Activated CD4-positive, alpha-beta T cell treated with anti-CD3 and anti-CD28 coated beads for 24 hours (primary cell): ENCODE measurements at regions not wholly inside any gene's neighbourhood (a gene's known extent, or its start where the extent isn't known, plus 50 kb on each side); places are given as distances from the start of the nearest gene placed in this dataset.
"Not testable (repeated sequence)": the region's sequence is repeated elsewhere in the genome, so short reads cannot be mapped to it uniquely, and the experiment has no call there.

Experiments
- DNase-seq, 2 donors: peaks; one replicate each; pipeline ENCODE4 v3.0.0-alpha.2; 2020; ENCODE audit warnings: low read depth in 2 of 2

GRCh38 chr9:129435988-129436717 is 184.7 kb downstream of the C9orf50 start:
- DNase-seq, result no peak

GRCh38 chr9:129435291-129435690 is 185.6 kb downstream of the C9orf50 start:
- DNase-seq, result no peak

DNA sequence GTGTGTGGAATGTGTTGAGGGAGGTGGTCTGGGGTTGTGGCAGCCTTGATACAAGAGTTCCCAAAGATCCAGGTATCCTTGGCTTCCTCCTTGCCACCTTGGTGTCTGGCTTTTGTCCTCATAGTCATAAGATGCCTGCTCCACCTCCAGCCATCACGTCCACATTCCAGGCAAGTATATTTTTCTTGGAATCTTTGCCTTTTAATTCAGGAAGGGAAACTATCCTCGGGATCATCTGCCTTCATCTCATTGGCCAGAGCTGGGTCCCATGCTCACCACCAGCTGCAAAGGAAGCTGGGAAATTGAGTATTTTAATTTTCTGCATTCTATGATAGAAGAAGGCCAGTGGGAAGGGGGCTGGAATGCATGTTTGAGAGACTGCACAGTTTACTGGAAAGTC is 186.7 kb downstream of the C9orf50 start:
- DNase-seq, result no peak

GRCh38 chr9:129432297-129433154 is 188.4 kb downstream of the C9orf50 start:
- DNase-seq, result no peak

GRCh38 chr9:129430940-129431643 is 189.8 kb downstream of the C9orf50 start:
- no peak for DNase-seq

DNA sequence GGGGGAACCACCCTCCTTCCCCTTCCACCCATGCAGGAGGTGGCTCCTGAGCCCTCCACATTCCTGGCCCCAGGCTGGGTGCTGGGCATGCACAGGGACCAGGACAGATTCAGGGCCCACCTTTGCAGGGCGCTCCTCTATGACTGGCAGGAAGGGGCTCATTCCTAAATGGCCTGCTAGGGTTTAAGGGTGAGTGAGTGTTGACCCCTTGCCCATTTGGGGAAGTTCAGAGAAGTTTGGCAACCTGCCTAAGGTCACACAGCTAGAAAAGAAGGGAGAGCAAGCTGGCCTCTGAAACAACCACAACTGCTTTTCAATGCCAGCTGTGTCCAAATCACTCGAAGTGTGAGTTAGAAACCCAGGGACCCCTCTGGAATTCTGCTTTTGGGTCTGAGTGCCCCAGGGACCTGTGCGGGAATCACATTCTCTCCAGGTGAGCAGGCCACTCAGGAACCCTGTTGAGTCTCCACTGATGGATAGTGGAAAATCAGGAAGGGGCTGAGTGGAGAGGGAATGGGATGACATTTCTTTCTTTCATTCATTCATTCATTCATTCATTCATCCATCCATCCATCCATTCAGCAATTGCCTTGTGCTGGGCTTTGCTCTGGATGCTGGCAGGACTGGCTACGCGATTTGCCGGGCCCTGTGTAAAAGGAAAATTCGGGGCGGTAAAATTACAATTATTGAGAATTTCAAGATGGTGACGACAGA is 191.9 kb downstream of the C9orf50 start:
- DNase-seq, result no peak

GRCh38 chr9:129427149-129427548 is 193.8 kb downstream of the C9orf50 start:
- DNase-seq, result no peak

- DNase-seq, result not testable (repeated sequence)
Observed at GRCh38 chr9:129423755-129424154, 197.1 kb downstream of the C9orf50 start.

DNA sequence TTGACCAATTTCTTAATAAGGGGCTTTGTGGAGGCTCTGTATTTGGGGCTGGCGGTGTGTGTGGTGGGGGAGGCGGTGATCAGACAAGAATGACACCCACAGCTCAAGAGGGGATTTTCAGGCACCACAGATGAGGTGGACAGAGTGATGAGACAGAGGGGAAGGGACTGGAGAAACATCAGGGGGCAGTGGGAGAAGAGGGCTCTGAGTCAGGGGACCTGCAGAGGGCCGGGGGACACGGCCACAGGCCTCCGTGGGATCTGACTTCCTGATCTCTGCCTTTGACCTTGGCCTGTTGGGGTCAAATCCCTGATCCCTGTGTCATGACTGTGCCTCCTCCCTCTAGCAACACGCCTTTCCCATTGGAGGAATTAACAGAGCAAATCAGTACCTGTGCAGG is 197.7 kb downstream of the C9orf50 start:
- no peak for DNase-seq

- DNase-seq, result no peak
Observed at GRCh38 chr9:129422843-129423192, 198.1 kb downstream of the C9orf50 start.

DNA sequence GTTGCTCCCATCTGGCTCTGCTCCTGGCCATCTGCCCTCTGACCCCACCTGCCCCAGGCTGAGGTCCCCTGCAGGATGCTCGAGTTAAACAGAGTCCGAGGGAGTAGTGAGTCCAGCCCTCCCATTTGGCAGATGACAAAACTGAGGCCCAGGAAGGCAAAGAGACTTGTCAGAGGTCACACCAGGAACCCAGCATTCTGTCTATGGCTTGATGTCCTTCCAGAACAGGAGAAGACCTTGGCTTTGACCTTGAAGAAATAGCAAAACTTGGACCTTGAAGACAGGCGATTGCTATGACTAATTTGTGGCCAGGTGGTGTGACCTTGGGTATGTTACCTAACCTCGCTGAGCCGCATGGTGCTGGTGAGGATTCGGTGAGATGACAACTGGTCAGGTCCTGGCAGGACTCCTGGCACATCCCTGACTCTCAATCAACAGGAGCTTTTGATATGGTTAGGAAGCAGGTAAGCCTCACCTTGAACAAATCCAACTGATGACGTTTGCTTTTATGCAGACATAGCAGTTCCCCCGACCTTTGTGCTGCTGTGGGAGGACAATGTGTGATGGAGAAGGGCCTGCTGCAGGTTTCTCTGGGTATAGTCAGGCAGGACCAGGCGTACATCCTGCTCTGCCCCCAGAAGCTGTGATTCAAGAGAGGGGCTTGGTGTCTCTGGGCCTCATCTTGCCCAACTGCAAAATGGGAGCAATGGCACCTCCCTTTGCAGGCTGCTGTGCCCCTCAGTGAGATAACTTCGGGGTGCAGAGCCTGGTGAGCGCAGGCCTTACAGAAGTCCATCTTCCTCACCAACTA is 198.7 kb downstream of the C9orf50 start:
- no peak for DNase-seq

- DNase-seq, result no peak
Observed at GRCh38 chr9:129421371-129421770, 199.5 kb downstream of the C9orf50 start.

GRCh38 chr9:129420721-129421120 is 200.2 kb downstream of the C9orf50 start:
- DNase-seq, result no peak

- DNase-seq, result no peak
Observed at GRCh38 chr9:129419382-129419899, 201.5 kb downstream of the C9orf50 start.

- no peak for DNase-seq
Observed at GRCh38 chr9:129418451-129418850, 202.4 kb downstream of the C9orf50 start.

DNA sequence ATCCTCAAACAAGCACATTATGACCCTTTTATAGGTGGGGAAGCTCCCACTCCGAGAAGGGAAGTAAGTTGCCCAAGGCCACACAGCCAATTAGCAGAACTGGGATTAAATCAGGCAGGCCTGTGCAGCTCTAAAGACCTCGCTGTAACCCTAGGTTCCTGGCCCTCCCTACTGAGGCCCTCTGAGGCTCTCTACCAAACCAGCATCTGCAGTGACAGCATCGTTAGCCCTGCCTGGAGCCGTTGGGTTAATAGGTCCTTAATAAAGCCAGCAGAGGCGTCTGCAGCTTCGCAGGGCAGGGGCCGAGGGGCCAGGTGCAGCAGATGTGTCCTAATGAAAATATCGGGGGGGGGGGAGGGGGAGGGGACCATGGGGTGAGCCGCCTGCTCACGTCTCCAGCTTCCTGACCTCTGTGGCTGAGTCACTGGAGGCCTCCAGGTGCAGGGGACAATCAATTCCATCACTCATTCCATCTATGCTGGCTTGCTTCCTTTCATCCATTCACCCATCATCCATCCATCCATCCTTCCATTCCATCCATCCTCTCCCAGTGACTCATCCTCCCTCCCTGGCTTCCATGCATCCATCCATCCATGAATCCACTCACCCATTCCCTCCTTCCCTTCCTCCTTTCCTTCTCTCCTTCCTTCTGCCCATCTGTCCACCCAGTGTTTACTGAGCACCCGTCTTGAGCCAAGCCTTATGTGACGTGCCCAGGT is 203.9 kb downstream of the C9orf50 start:
- DNase-seq, result no peak

DNA sequence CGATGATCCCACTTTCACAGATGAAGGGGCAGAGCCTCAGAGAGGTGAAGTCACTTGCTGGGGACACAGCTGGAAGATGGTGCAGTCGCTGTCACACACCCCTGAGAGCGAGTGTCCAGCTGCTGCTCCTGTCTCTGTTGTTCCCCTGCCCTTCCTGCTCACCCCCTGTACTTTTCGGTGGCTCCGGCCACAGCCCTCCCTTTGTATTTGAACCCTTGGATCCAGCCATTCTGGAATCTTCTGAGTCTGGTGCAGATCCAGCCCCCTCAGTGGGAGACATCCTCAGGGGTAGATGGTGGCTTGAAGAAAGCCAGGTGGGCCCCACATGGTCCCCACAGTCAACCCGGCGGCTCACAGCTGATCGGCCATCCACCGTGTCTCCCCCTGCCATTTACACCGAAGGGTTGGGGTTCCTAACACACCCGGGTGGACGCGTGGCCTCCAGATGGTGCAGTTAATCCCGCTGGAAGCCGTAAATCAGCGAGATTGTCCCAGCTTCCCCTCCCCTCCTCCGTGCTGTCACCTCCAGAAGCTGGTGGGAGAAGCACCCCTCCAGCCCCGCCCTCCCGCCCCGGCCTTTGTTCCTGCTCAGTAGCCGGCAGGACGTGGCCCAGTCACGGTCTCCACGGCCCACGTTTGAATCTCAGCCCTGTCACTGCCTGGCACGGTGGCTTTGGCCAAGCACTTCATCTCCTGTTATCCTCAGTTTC is 204.8 kb downstream of the C9orf50 start:
- no peak for DNase-seq

DNA sequence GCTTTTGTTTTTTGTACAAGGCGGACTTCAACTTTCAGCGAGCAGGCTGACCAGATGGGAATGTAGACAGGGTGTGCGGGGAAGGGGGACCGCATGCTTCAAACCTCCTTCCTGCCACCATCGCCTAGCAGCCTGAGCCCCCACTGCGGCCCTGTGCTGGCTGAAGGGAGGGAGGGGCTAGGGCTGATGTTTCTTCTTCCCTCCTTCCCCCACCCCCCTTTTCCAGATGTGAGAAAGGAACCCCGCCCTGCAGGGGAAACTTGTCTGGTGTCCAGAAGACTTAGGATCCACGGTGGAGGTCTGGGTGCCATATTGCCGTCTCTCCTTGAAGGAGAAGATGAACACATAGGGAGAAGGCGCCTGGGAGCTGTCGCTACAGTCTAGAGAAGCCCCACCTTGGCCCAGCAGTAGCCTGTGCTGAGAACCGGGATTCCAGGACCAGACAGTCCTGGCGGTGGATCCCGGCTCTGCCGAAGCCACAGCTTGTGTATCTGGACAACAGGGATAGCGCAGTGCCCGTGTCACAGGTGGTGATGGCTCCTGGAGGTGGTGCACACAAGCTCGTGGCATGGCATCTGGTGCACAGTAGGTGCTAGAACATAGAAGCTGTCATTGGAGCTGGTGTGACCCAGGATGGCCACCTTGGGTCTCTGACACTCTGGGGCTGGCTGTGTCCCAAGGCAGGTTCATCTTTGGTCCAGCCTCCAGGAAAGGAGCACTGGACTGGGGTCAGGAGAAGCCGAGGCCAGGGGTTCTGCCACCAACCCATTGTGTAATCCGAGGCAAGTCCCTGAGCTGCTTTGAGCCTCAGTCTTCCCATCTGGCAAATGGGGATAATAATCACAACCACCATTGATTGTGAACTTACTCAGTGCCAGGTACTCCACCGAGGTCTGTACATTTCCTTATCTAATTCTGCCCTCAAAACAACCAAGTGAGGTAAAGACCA is 205.6 kb downstream of the C9orf50 start:
- no peak for DNase-seq
